ENCODE measurements at regions not wholly inside any gene's neighbourhood (a gene's known extent, or its start where the extent isn't known, plus 50 kb on each side); places are given as distances from the start of the nearest gene placed in this dataset.
"Not testable (repeated sequence)": the region's sequence is repeated elsewhere in the genome, so short reads cannot be mapped to it uniquely, and the experiment has no call there.

- no peak for TF ChIP-seq CTCF (IDR thresholded peaks at IDR 0.05; ENCODE audit: insufficient read depth, low read length)
- no peak for DNase-seq (ENCODE audit: low read depth)
- H3K4me3 ChIP-seq (ENCODE audit: low read depth, low read length), result no peak overlapping the region
Measured at GRCh38 chr5:116947691-116948528, 373.3 kb upstream of the SEMA6A start.

DNA sequence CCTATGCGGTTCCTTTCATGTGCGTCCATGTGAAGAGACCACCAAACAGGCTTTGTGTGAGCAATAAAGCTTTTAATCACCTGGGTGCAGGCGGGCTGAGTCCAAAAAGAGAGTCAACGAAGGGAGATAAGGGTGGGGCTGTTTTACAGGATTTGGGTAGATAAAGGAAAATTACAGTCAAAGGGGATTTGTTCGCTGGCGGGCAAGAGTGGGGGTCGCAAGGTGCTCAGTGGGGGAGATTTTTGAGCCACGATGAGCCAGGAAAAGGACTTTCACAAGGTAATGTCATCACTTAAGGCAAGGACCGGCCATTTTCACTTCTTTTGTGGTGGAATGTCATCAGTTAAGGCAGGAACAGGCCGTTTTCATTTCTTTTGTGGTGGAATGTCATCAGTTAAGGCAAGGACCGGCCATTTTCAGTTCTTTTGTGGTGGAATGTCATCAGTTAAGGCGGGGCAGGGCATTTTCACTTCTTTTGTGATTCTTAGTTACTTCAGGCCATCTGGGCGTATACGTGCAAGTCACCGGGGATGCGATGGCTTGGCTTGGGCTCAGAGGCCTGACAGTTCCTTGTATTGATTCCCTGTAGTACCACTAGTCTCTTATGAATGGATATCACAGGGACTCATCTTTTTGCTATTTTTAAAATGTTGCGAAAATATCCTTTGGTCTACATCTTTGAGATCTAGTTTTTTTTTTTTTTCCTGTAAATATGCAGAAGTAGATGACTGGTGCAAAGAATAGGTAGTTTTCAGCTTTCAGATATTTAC is 371.2 kb upstream of the SEMA6A start:
- not testable (repeated sequence) for DNase-seq (ENCODE audit: low read depth); H3K4me3 ChIP-seq (ENCODE audit: low read depth, low read length)

- no peak overlapping the region for H3K4me3 ChIP-seq (ENCODE audit: low read depth, low read length)
- TF ChIP-seq CTCF (IDR thresholded peaks at IDR 0.05; ENCODE audit: insufficient read depth, low read length), result no peak
- no peak for DNase-seq (ENCODE audit: low read depth)
Measured at GRCh38 chr5:116944183-116944582, 369.6 kb upstream of the SEMA6A start.

DNA sequence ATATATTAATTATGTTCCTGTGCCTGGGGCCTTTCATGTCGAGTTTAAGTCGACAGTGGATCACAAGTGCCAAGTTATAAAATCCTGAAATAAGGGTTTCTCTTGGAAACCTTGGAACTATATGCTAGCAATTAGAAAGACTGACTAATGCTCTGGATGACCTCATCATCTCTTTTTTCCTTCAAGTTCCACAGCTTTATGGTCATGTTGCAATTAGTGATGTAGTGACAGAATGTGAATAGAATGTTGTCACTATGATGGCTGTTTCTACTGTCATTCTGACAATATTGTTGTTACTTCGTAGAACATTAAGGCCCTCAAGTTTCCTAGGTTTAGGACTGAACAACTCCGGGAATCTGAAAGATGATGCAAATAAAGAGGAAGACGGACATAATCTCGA is 368.0 kb upstream of the SEMA6A start:
- TF ChIP-seq CTCF (IDR thresholded peaks at IDR 0.05; ENCODE audit: insufficient read depth, low read length), result no peak
- DNase-seq (ENCODE audit: low read depth), result no peak
- H3K4me3 ChIP-seq (ENCODE audit: low read depth, low read length), result no peak overlapping the region

DNA sequence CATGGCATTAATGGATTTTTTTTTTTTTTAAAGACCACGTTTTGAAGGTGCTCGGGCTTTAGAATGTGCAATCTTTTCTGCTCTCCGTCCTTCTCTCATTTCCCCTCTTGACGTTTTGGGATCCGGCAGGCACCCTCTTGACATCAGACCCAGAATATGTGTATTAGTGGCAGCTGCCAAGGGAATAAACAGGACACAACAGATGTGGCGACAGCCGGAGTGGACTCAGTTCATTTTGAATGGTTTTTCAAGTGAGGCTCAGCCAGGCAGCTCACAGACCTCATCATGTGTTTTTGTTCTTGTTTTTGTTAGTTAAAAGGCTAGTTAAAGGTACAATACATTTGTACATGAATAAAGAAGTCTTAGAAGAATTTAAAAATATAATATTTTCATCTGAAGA is 365.0 kb upstream of the SEMA6A start:
- DNase-seq (ENCODE audit: low read depth), result no peak
- no peak overlapping the region for H3K4me3 ChIP-seq (ENCODE audit: low read depth, low read length)
- no peak for TF ChIP-seq CTCF (IDR thresholded peaks at IDR 0.05; ENCODE audit: insufficient read depth, low read length)

DNA sequence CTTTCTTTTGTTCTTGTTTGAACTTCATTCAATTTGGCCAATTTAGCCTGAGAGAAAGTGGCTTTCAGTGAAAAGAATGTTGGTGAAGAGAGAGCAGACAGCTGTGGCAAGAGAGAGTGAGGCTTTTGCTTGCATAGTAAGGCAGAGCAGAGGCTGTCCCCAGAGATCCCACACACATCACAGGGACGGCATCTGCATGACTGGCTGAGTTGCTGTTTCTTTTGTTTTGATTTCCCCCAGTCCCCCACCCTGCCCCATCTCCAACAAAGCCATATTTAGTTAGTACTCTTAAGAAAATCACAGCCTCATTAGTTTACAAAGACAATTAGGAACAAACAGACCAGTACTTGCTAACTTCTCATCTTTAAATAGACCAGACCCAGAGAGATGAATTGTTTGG is 363.9 kb upstream of the SEMA6A start:
- H3K4me3 ChIP-seq (ENCODE audit: low read depth, low read length), result no peak overlapping the region
- DNase-seq (ENCODE audit: low read depth), result no peak
- TF ChIP-seq CTCF (IDR thresholded peaks at IDR 0.05; ENCODE audit: insufficient read depth, low read length), result no peak

- DNase-seq (ENCODE audit: low read depth), result no peak
- TF ChIP-seq CTCF (IDR thresholded peaks at IDR 0.05; ENCODE audit: insufficient read depth, low read length), result no peak
- H3K4me3 ChIP-seq (ENCODE audit: low read depth, low read length), result no peak overlapping the region
Measured at GRCh38 chr5:116935561-116936162, 361.0 kb upstream of the SEMA6A start.

All from fibroblast of the aortic adventitia (primary cell).